Activated CD8-positive, alpha-beta T cell treated with anti-CD3 and anti-CD28 coated beads for 36 hours (primary cell): ENCODE measurements at regions not wholly inside any gene's neighbourhood (a gene's known extent, or its start where the extent isn't known, plus 50 kb on each side); places are given as distances from the start of the nearest gene placed in this dataset.

Experiments
- ATAC-seq: fragments of 200-7000 bp; cut with Tn5 transposase; one replicate; pipeline ENCODE4 v1.10.0; 2021; ENCODE audit warnings: mild to moderate bottlenecking, moderate library complexity
- CTCF ChIA-PET: fragments of 350-600 bp; sonication (Branson Sonifier 250); formaldehyde crosslinking; loops from one replicate; lab custom pipeline; 2021; ENCODE audit warnings: antibody characterized with exemption; lab: Charles Lee
- POLR2A ChIA-PET: fragments of 350-600 bp; sonication (Branson Sonifier 250); formaldehyde crosslinking; loops from one replicate; lab custom pipeline; 2021; ENCODE audit warnings: antibody characterized with exemption; lab: Charles Lee
- DNase-seq: peaks from one replicate; pipeline ENCODE4 v3.0.0-alpha.2; 2020
- H3K27ac Mint-ChIP-seq: one replicate; pipeline ENCODE4 v1.8.0; 2021; ENCODE audit warnings: mild to moderate bottlenecking, mixed read lengths
- H3K27me3 Mint-ChIP-seq: one replicate; pipeline ENCODE4 v1.8.0; 2021; ENCODE audit warnings: mixed read lengths
- H3K36me3 Mint-ChIP-seq: one replicate; pipeline ENCODE4 v1.8.0; 2021; ENCODE audit warnings: low read depth, mixed read lengths
- H3K4me1 Mint-ChIP-seq: one replicate; pipeline ENCODE4 v1.8.0; 2021; ENCODE audit warnings: low read depth, mixed read lengths
- H3K4me3 Mint-ChIP-seq: one replicate; pipeline ENCODE4 v1.8.0; 2021; ENCODE audit warnings: mild to moderate bottlenecking, moderate library complexity, mixed read lengths
- H3K9me3 Mint-ChIP-seq: one replicate; pipeline ENCODE4 v1.8.0; 2021; ENCODE audit warnings: mixed read lengths
- intact Hi-C: fragments of 100-400 bp; cut with micrococcal nuclease; formaldehyde crosslinking; loops from one replicate; pipeline ENCODE4 v1.10.0; 2022
- TF ChIP-seq, protein P1 (sequence below): fragments of 200-600 bp; IDR thresholded peaks from one replicate; pipeline ENCODE4 v1.8.0; 2022; ENCODE audit warnings: antibody characterized with exemption, mild to moderate bottlenecking

DNA sequence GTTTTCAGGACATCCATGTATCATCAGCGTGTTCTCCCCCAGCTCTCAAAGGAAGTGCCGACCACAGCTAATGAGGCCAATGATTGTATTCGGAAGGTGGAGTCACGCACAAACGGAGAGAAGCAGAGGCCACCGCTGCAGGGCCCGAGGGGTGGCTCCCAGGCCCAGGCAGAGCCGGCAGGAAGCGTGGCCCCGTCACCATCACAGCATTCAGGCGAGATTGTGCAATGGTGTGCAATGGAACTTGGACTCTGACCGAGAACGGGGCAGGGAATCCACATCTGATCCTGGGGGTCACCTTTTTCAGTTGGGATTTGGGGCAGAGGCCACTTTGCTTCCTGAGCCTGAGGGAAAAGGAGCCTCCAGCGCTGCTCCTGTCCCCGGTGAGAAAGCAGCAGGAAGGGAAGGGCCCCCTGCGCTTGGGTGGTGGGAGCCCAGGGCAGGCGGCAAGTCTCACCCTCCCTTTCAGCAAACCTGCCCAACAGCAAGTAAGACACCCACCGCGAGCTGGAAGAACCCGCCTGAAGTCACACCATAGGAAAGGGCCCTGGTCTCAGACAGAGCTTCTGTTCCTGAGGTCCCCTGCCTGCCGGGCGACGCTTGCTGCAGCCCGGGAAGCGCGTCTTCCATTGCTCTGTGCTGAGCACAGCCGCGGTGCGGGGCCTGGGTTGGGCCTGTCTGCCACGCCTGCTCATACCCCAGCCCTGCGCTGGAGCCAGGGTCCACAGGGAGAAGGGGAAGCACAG, 1430.7 kb downstream of the BRD1 start:
- no peak for ATAC-seq
- no peaks in the 10 kb centered on the region for H3K36me3 Mint-ChIP-seq
- no peaks in the 10 kb centered on the region for H3K9me3 Mint-ChIP-seq
- TF ChIP-seq, protein P1, sequence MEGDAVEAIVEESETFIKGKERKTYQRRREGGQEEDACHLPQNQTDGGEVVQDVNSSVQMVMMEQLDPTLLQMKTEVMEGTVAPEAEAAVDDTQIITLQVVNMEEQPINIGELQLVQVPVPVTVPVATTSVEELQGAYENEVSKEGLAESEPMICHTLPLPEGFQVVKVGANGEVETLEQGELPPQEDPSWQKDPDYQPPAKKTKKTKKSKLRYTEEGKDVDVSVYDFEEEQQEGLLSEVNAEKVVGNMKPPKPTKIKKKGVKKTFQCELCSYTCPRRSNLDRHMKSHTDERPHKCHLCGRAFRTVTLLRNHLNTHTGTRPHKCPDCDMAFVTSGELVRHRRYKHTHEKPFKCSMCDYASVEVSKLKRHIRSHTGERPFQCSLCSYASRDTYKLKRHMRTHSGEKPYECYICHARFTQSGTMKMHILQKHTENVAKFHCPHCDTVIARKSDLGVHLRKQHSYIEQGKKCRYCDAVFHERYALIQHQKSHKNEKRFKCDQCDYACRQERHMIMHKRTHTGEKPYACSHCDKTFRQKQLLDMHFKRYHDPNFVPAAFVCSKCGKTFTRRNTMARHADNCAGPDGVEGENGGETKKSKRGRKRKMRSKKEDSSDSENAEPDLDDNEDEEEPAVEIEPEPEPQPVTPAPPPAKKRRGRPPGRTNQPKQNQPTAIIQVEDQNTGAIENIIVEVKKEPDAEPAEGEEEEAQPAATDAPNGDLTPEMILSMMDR = no peak
- CTCF ChIA-PET = no interaction called here
- no peak overlapping the region for H3K27ac Mint-ChIP-seq
- POLR2A ChIA-PET = no interaction called here
- DNase-seq = no peak
- intact Hi-C loops = no loop called here
- H3K4me1 Mint-ChIP-seq = no peaks in the 10 kb centered on the region
- no peaks in the 10 kb centered on the region for H3K27me3 Mint-ChIP-seq
- no peak overlapping the region for H3K4me3 Mint-ChIP-seq

DNA sequence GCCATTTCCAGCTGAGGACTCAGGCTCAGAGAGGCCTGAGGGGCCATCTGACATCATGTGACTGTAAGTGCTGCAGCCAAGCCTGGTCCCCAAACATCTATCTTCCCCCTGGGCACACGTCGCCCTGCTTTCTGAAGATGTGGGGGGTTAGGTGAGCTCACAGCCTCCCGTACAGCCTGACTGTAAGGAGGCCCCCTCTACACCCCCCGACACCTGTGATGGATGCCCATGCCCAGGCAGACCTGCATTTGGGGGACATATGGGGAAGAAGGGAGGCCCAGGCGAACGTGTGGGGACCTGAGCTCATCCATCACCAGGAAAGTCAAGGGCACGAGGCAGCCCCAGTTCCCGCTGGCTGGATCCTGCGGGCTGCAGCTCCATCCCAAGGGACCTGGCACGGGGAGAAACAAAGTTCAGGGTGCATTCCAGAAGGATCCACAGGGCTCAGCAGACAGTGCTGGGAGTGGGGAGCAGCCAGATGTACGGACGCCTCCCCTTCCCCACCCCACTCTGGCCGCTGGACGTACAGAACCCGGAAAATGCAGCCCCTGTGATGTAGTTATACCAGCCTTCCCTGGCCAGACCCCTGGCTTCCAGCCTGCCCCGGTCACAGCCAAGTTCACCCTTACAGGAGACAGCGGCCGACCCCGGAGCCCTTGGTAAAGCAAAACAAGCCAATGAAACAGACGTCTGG, 1431.4 kb downstream of the BRD1 start:
- Mint-ChIP-seq H3K27me3 (no peaks in the 10 kb centered on the region), H3K4me3 (no peak overlapping the region), H3K4me1 (no peaks in the 10 kb centered on the region), H3K27ac (no peak overlapping the region), H3K36me3 (no peaks in the 10 kb centered on the region), H3K9me3 (no peaks in the 10 kb centered on the region)
- TF ChIP-seq, protein P1 = no peak
- POLR2A ChIA-PET = no interaction called here
- intact Hi-C loops = no loop called here
- CTCF ChIA-PET = no interaction called here
- DNase-seq = no peak
- no peak for ATAC-seq

DNA sequence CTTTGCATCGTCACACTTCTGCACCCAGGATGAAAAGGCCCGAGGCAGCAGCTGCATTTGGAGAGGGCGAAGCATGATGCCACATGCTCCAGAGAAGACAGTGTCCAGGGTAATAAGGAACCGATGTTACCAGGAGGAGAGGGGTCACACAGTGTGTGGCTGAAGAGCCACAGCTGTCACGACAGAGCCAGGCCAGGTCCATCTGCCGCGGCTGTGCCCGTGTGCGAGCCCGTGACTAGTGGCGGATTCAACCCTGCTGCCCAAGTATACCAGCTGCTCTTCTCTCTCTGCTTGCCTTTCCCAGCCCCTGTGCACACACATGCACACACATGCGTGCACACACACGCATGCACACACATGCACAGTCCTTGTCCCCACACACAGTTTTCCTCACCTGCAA, 1432.5 kb downstream of the BRD1 start:
- no peaks in the 10 kb centered on the region for H3K4me1 Mint-ChIP-seq
- no peaks in the 10 kb centered on the region for H3K27me3 Mint-ChIP-seq
- DNase-seq = no peak
- no peak overlapping the region for H3K27ac Mint-ChIP-seq
- ATAC-seq = no peak
- no peak overlapping the region for H3K4me3 Mint-ChIP-seq
- ChIA-PET CTCF (no interaction called here), POLR2A (no interaction called here)
- no peaks in the 10 kb centered on the region for H3K36me3 Mint-ChIP-seq
- no peaks in the 10 kb centered on the region for H3K9me3 Mint-ChIP-seq
- TF ChIP-seq, protein P1 = no peak
- intact Hi-C loops = no loop called here

DNA sequence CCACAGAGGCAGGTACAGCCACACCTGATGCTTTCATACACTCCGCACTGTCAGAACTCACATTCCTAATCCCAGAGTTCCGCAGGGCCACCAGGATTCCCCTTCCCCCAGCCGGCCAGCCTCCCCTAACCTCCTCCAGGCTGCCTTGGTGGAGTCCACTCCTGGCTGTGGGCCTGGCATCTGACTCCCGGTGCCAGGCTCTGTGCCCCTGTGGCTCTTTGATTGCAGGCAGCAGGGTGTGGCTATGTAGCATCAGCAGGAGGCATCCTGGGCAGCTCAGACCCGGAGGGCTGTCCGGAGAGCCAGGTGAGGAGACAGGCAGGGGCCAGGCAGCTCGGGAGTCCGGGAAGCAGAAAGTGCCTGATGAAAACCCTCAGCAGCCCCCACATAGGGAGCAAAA, 1432.9 kb downstream of the BRD1 start:
- Mint-ChIP-seq H3K4me3 (no peak overlapping the region), H3K36me3 (no peaks in the 10 kb centered on the region), H3K9me3 (no peaks in the 10 kb centered on the region), H3K27ac (no peak overlapping the region), H3K27me3 (no peaks in the 10 kb centered on the region), H3K4me1 (no peaks in the 10 kb centered on the region)
- ATAC-seq = no peak
- TF ChIP-seq, protein P1 = no peak
- ChIA-PET CTCF (no interaction called here), POLR2A (no interaction called here)
- intact Hi-C loops = no loop called here
- DNase-seq = no peak

DNA sequence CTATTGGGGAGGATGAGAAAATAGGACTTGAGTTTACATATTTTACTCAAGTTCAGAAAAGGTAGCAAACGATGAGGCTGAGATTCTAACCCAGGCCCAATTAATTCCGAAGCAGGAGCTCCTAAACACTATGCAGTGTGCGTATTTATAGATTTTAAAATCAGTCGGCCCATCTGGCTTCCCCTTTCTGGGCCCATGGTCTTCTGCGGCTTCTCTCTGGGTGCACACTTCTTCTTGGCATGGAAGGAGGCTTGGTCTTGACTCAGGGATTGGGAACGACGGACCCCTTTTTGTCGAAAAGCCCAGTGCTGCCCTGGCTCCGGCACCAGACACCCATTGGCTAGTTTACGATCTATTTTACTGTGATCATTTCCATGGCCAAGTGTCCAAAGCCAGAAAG, 1433.8 kb downstream of the BRD1 start:
- Mint-ChIP-seq H3K27me3 (no peaks in the 10 kb centered on the region), H3K36me3 (no peaks in the 10 kb centered on the region), H3K4me1 (no peaks in the 10 kb centered on the region), H3K4me3 (no peak overlapping the region), H3K27ac (no peak overlapping the region), H3K9me3 (no peaks in the 10 kb centered on the region)
- CTCF ChIA-PET = no interaction called here
- intact Hi-C loops = no loop called here
- no peak for ATAC-seq
- DNase-seq = no peak
- TF ChIP-seq, protein P1 = no peak
- POLR2A ChIA-PET = no interaction called here
